ENCODE measurements at regions not wholly inside any gene's neighbourhood (a gene's known extent, or its start where the extent isn't known, plus 50 kb on each side); places are given as distances from the start of the nearest gene placed in this dataset.

DNA sequence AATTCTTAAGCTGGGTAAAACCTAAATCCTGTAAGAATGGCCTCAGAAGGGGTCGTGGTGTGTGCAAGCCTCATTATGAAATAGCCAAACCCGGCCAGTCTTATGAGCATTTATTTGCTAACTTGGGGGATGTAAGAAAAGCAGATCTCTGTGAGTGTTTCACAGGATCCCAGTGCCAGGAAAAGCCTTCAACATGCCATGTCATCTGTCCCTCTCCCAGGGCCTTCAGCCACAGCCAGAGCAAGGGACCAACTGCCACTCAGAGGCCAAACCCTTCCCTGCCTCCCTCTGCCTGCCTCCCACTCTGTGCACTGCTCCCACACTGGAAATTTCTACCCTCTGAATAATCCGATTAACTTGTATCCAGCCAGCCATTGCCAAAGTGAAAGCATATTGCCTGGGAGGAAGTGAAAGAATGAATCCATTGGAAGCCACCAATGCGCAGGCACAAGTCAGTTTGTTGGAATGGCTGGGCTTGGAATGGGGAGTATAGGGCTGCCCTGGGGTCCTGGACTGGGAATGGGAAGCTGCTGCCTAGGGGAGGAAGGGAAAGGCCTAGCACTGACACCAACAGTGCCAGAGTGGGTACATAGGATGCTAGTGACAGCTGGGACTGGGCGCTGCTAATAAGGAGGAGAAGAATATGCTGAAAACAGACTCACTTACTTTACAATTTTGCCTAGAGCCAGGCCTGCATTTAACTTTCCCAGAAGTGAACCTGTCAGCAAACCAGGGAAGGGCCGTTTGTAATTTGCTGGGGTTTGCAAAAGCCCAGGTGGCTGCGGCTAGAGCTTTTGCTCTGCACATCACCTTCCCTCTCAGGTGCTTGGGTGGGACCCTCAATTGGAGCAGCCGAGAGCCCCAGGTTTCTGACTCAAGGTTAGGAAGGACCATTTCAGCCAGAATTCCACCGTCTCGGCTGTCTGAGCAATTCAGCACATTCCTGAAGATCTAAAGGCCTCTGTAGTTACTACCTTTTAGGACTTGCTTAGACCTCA lies 146.6 kb upstream of the NCK2 start:
- Histone ChIP-seq H3K27me3 (ENCODE audit: control insufficient read depth, insufficient read depth, low read length) (peaks cover 13% of the 10 kb centered on the region), H2AK5ac (ENCODE audit: low read depth, low read length) (no peak overlapping the region), H3K23ac (ENCODE audit: low read depth, low read length) (no peak overlapping the region), H2BK5ac (ENCODE audit: low read depth, low read length, poor library complexity, severe bottlenecking) (no peak overlapping the region), H3K4me3 (ENCODE audit: insufficient read depth, low read depth, low read length) (no peak overlapping the region), H4K8ac (ENCODE audit: low read depth in 2 of 2, low read length in 2 of 2) (no peak overlapping the region), H3K36me3 (ENCODE audit: control insufficient read depth, insufficient read depth, low read length) (no peaks in the 10 kb centered on the region), H3K14ac (replicated peaks; ENCODE audit: low read depth, low read length) (no peak overlapping the region), H3K4me1 (ENCODE audit: control insufficient read depth, insufficient read depth, low read length) (no peaks in the 10 kb centered on the region), H4K91ac (ENCODE audit: insufficient read depth, low read depth, low read length) (no peak overlapping the region), H2AFZ (replicated peaks; ENCODE audit: low read length, poor library complexity) (no peak overlapping the region), H3K56ac (ENCODE audit: extremely low read depth, insufficient read depth, low read length) (no peak overlapping the region), H2BK20ac (ENCODE audit: low read depth, low read length) (no peak overlapping the region), H4K20me1 (ENCODE audit: insufficient read depth, low read length) (no peaks in the 10 kb centered on the region), H4K5ac (ENCODE audit: low read depth, low read length) (no peak overlapping the region), H3K18ac (ENCODE audit: low read depth, low read length) (no peak overlapping the region), H3K9me1 (ENCODE audit: insufficient read depth, low read length) (no peaks in the 10 kb centered on the region), H3K79me1 (ENCODE audit: low read depth in 1 of 2, low read length in 2 of 2) (no peaks in the 10 kb centered on the region), H3K4ac (ENCODE audit: low read depth, low read length) (no peak overlapping the region), H3K9me3 (ENCODE audit: control insufficient read depth, insufficient read depth, low read length) (no peaks in the 10 kb centered on the region), H2BK15ac (ENCODE audit: low read depth, low read length) (no peak overlapping the region), H3K27ac (ENCODE audit: insufficient read depth, low read length) (no peak overlapping the region), H2BK120ac (ENCODE audit: low read depth, low read length) (no peak overlapping the region), H3K4me2 (ENCODE audit: low read depth, low read length) (no peak overlapping the region), H2AK9ac (replicated peaks; ENCODE audit: low read depth, low read length, poor library complexity) (no peak overlapping the region), H3K9ac (ENCODE audit: low read depth, low read length) (no peak overlapping the region)
- BruUV-seq (replicated peaks), result no TSS peak
- dilution Hi-C loops (cut with HindIII; ENCODE audit: low sequenced_read_pairs, unreplicated experiment) (no loop called here), intact Hi-C loops (cut with micrococcal nuclease) (no loop called here), in situ Hi-C loops (cut with MboI; ENCODE audit: low sequenced_read_pairs) (no loop called here)
- ChIA-PET POLR2A (ENCODE audit: unreplicated experiment) (no interaction called here), CTCF (no interaction called here)
- WGBS, 2 experiments (ENCODE audit: extremely low coverage in 2 of 2, insufficient read length in 1 of 2), result 87% methylated on average over 3 of the region's 10 CpGs; no CpG with 5 or more reads in 1 of the 2 experiments
- ATAC-seq (ENCODE audit: low read depth) (no peak; the same call in 1 of the 2 replicates), DNase-seq (no peak)
- TF ChIP-seq, protein P1, sequence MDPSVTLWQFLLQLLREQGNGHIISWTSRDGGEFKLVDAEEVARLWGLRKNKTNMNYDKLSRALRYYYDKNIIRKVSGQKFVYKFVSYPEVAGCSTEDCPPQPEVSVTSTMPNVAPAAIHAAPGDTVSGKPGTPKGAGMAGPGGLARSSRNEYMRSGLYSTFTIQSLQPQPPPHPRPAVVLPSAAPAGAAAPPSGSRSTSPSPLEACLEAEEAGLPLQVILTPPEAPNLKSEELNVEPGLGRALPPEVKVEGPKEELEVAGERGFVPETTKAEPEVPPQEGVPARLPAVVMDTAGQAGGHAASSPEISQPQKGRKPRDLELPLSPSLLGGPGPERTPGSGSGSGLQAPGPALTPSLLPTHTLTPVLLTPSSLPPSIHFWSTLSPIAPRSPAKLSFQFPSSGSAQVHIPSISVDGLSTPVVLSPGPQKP (IDR thresholded peaks at IDR 0.05; ENCODE audit: borderline replicate concordance, low read depth, low read length), result no peak
- TF ChIP-seq, protein P2, sequence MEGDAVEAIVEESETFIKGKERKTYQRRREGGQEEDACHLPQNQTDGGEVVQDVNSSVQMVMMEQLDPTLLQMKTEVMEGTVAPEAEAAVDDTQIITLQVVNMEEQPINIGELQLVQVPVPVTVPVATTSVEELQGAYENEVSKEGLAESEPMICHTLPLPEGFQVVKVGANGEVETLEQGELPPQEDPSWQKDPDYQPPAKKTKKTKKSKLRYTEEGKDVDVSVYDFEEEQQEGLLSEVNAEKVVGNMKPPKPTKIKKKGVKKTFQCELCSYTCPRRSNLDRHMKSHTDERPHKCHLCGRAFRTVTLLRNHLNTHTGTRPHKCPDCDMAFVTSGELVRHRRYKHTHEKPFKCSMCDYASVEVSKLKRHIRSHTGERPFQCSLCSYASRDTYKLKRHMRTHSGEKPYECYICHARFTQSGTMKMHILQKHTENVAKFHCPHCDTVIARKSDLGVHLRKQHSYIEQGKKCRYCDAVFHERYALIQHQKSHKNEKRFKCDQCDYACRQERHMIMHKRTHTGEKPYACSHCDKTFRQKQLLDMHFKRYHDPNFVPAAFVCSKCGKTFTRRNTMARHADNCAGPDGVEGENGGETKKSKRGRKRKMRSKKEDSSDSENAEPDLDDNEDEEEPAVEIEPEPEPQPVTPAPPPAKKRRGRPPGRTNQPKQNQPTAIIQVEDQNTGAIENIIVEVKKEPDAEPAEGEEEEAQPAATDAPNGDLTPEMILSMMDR (conservative IDR thresholded peaks at IDR 0.05; ENCODE audit: low read depth, low read length), result no peak
- no peak for TF ChIP-seq CHD1 (IDR thresholded peaks at IDR 0.05; ENCODE audit: low read depth, low read length)
- TF ChIP-seq RAD21 (IDR thresholded peaks at IDR 0.05; ENCODE audit: low read length), result no peak
- TF ChIP-seq NFE2L2 (IDR thresholded peaks at IDR 0.05; ENCODE audit: low read depth, low read length), result no peak
- TF ChIP-seq BHLHE40 (IDR thresholded peaks at IDR 0.05; ENCODE audit: low read depth, low read length), result no peak
- TF ChIP-seq MAZ (IDR thresholded peaks at IDR 0.05; ENCODE audit: borderline replicate concordance, low read depth, low read length), result no peak
- TF ChIP-seq RCOR1 (IDR thresholded peaks at IDR 0.05; ENCODE audit: insufficient replicate concordance, low read length), result no peak
- no peak for TF ChIP-seq POLR2A (IDR thresholded peaks at IDR 0.05; ENCODE audit: low read depth, low read length)
- TF ChIP-seq MXI1 (IDR thresholded peaks at IDR 0.05; ENCODE audit: borderline replicate concordance, low read depth, low read length), result no peak
- TF ChIP-seq SMC3 (IDR thresholded peaks at IDR 0.05; ENCODE audit: low read depth, low read length), result no peak
- no peak for TF ChIP-seq FOS (IDR thresholded peaks at IDR 0.05; ENCODE audit: low read depth, low read length)
- TF ChIP-seq MAFK (IDR thresholded peaks at IDR 0.05; ENCODE audit: low read depth, low read length), result no peak
- TF ChIP-seq CEBPB (IDR thresholded peaks at IDR 0.05; ENCODE audit: low read depth, low read length), result no peak
- TF ChIP-seq RFX5 (IDR thresholded peaks at IDR 0.05; ENCODE audit: low read depth, low read length), result no peak
